SK-N-MC (cell line): ENCODE measurements at regions not wholly inside any gene's neighbourhood (a gene's known extent, or its start where the extent isn't known, plus 50 kb on each side); places are given as distances from the start of the nearest gene placed in this dataset.

ENCODE experiments used
- DNase-seq: peaks from one replicate; pipeline ENCODE4 v3.0.0-alpha.2; 2011; ENCODE audit warnings: low read depth, low spot score
- H3K27ac ChIP-seq: fragments of 200-600 bp; sonication (generic); 2 replicates; pipeline ENCODE4 v1.5.1; 2016; ENCODE audit warnings: mixed run types
- H3K36me3 ChIP-seq: fragments of 200-600 bp; sonication (generic); 2 replicates; pipeline ENCODE4 v1.6.1; 2017; ENCODE audit warnings: antibody characterized with exemption, low read length, mixed read lengths; ENCODE audit not compliant: insufficient read depth
- H3K4me3 ChIP-seq: fragments of 200-600 bp; sonication (generic); 2 replicates; pipeline ENCODE4 v1.5.1; 2016
- H3K9ac ChIP-seq: fragments of 200-600 bp; sonication (generic); 2 replicates; pipeline ENCODE4 v1.8.0; 2017; ENCODE audit warnings: mixed run types, mixed read lengths; ENCODE audit not compliant: insufficient read length
- H3K9me3 ChIP-seq: fragments of 200-600 bp; sonication (generic); 2 replicates; pipeline ENCODE4 v1.6.1; 2017; ENCODE audit warnings: low read depth, mild to moderate bottlenecking, antibody characterized with exemption, low read length, moderate library complexity, mixed read lengths
- EZH2 ChIP-seq: fragments of 200-600 bp; sonication (generic); IDR thresholded peaks from one replicate; pipeline ENCODE4 v1.6.1; 2017; ENCODE audit warnings: antibody characterized with exemption
- FOXP2 ChIP-seq: optimal IDR thresholded peaks from 2 replicates; pipeline ENCODE3; 2011; ENCODE audit warnings: mild to moderate bottlenecking, moderate library complexity; ENCODE audit not compliant: insufficient read depth; ENCODE audit errors: extremely low read length, control extremely low read depth
- POLR2AphosphoS5 ChIP-seq: IDR thresholded peaks from 2 replicates; pipeline ENCODE4 v1.6.1; 2012; ENCODE audit warnings: mild to moderate bottlenecking, low read depth, low read length, borderline replicate concordance

- H3K27ac ChIP-seq, result no peak overlapping the region
- TF ChIP-seq EZH2, result no peak
- TF ChIP-seq POLR2AphosphoS5, result no peak
- TF ChIP-seq FOXP2, result no peak
- H3K36me3 ChIP-seq, result no peaks in the 10 kb centered on the region
- no peak overlapping the region for H3K4me3 ChIP-seq
- DNase-seq, result no peak
- H3K9ac ChIP-seq, result no peak overlapping the region
- no peaks in the 10 kb centered on the region for H3K9me3 ChIP-seq
Measured at GRCh38 chr11:134574425-134574824, 162.4 kb upstream of the B3GAT1 start.

GRCh38 chr11:134573857-134574256, 161.8 kb upstream of the B3GAT1 start:
- no peak for DNase-seq
- Histone ChIP-seq H3K4me3 (no peak overlapping the region), H3K9ac (no peak overlapping the region), H3K9me3 (no peaks in the 10 kb centered on the region), H3K36me3 (no peaks in the 10 kb centered on the region), H3K27ac (no peak overlapping the region)
- no peak for TF ChIP-seq POLR2AphosphoS5
- no peak for TF ChIP-seq FOXP2
- no peak for TF ChIP-seq EZH2

GRCh38 chr11:134572741-134573675, 161.0 kb upstream of the B3GAT1 start:
- Histone ChIP-seq H3K9me3 (no peaks in the 10 kb centered on the region), H3K4me3 (no peak overlapping the region), H3K36me3 (no peaks in the 10 kb centered on the region), H3K27ac (no peak overlapping the region), H3K9ac (no peak overlapping the region)
- DNase-seq, result no peak
- TF ChIP-seq POLR2AphosphoS5, result no peak
- no peak for TF ChIP-seq EZH2
- TF ChIP-seq FOXP2, result no peak

DNA sequence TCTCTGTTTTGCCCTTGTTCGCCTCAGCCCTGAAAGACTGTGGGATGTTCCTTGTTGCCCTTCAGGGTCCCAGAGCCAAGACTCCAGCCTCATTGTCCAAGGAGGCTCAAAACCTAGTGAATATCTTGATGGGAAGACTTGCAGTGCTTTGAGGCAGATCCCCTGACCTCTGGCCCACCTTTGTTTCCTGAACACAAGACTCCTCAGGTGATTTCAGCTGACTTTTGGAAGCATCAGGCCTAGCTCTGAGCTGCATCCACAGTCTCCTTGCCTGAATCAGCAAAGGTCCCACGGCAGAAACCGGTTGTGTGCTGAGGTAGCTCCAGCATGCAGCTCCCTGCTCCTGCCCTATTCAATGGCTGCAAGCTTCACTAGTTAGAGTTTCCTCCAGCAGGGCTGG, 159.3 kb upstream of the B3GAT1 start:
- H3K4me3 ChIP-seq, result no peak overlapping the region
- DNase-seq, result no peak
- no peak overlapping the region for H3K27ac ChIP-seq
- TF ChIP-seq EZH2 (no peak), FOXP2 (no peak)
- no peaks in the 10 kb centered on the region for H3K36me3 ChIP-seq
- no peak overlapping the region for H3K9ac ChIP-seq
- H3K9me3 ChIP-seq, result no peaks in the 10 kb centered on the region

DNA sequence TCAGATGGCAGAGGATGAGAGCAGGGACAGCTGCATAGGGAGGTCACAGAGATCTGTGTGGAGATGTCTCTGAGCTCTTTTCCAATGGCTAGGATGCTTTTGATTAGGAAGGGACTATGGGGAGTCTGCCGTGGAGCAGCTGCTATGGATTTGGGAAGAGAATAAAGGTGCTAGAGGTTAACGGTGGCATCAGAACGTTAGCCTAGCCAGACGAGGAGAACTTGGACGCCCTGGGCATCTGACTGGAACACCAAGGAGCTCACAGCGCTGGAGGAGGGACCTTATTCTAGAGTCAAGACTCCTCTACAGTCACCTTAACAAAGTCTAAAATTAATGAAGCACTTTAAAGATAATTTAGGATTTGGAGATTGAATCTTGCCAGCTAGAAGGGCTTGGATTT, 157.2 kb upstream of the B3GAT1 start:
- no peaks in the 10 kb centered on the region for H3K9me3 ChIP-seq
- no peak for TF ChIP-seq EZH2
- no peak for TF ChIP-seq POLR2AphosphoS5
- no peak for TF ChIP-seq FOXP2

GRCh38 chr11:134566311-134566710, 154.3 kb upstream of the B3GAT1 start:
- Histone ChIP-seq H3K9me3 (no peaks in the 10 kb centered on the region), H3K36me3 (no peaks in the 10 kb centered on the region), H3K4me3 (no peak overlapping the region), H3K27ac (no peak overlapping the region), H3K9ac (no peak overlapping the region)
- no peak for TF ChIP-seq FOXP2
- DNase-seq, result no peak

More for the DNA sequence above, 157.2 kb upstream of the B3GAT1 start:
- no peak overlapping the region for H3K4me3 ChIP-seq
- H3K36me3 ChIP-seq, result no peaks in the 10 kb centered on the region
- DNase-seq, result no peak
- H3K9ac ChIP-seq, result no peak overlapping the region
- no peak overlapping the region for H3K27ac ChIP-seq

DNA sequence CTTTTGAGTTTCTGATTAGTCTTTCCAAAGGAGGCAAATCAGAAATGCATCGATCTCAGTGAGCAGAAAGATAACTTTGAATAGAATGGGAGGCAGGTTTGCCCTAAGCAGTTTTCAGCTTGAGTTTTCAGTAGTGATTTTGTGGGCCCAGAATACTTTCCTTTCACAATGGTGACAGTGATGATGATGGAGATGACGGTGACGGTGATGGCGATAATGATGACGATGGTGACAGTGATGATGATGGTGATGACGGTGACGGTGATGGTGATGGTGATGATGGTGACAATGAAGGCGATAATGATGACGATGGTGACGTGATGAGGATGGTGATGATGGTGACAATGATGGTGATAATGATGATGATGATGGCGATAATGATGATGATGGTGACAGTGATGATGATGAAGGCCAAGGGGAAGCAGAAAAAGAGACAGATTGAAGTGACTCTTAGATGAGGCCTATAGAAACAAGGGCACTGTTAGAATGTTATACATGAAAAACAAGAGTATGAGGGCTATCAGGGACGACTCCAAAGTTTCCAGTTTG, 153.4 kb upstream of the B3GAT1 start:
- Histone ChIP-seq H3K36me3 (no peaks in the 10 kb centered on the region), H3K9ac (no peak overlapping the region), H3K27ac (no peak overlapping the region), H3K9me3 (no peaks in the 10 kb centered on the region), H3K4me3 (no peak overlapping the region)
- DNase-seq, result no peak
- no peak for TF ChIP-seq EZH2
- no peak for TF ChIP-seq POLR2AphosphoS5
- TF ChIP-seq FOXP2, result no peak

DNA sequence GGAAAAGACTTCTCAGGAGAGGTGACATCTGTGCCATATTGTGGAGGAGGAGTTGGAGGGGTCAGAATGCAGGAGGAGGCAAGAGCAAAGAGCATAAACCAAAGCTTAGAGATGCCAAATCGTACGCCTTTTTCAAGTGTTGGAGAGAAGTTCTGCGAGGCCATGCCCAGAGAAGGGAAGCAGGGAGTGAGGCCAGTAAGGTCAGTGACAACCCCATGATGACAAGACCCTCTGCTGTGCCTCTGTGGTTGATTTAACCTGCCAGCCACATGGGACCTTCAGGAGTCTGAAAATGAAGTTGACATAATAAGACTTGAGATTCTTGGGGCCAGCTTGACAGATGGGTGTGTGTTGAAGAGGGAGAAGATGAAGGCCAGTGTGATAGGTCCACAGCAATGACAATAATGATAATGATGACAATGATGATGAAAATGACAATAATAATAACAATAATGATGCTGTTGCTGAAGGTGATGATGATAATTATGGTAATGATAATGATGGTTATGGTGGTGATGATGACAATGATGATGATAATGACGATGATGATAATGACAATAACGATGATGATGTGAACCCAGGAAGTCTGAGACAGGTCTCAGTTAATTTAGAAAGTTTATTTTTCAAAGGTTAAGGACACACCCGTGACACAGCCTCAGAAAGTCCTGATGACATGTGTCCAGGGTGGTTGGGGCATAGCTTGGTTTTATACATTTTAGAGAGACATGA, 152.6 kb upstream of the B3GAT1 start:
- Histone ChIP-seq H3K27ac (no peak overlapping the region), H3K9ac (no peak overlapping the region), H3K9me3 (no peaks in the 10 kb centered on the region), H3K4me3 (no peak overlapping the region), H3K36me3 (no peaks in the 10 kb centered on the region)
- DNase-seq, result no peak
- TF ChIP-seq EZH2 (no peak), FOXP2 (no peak), POLR2AphosphoS5 (no peak)
